ENCODE measurements at regions not wholly inside any gene's neighbourhood (a gene's known extent, or its start where the extent isn't known, plus 50 kb on each side); places are given as distances from the start of the nearest gene placed in this dataset.

DNA sequence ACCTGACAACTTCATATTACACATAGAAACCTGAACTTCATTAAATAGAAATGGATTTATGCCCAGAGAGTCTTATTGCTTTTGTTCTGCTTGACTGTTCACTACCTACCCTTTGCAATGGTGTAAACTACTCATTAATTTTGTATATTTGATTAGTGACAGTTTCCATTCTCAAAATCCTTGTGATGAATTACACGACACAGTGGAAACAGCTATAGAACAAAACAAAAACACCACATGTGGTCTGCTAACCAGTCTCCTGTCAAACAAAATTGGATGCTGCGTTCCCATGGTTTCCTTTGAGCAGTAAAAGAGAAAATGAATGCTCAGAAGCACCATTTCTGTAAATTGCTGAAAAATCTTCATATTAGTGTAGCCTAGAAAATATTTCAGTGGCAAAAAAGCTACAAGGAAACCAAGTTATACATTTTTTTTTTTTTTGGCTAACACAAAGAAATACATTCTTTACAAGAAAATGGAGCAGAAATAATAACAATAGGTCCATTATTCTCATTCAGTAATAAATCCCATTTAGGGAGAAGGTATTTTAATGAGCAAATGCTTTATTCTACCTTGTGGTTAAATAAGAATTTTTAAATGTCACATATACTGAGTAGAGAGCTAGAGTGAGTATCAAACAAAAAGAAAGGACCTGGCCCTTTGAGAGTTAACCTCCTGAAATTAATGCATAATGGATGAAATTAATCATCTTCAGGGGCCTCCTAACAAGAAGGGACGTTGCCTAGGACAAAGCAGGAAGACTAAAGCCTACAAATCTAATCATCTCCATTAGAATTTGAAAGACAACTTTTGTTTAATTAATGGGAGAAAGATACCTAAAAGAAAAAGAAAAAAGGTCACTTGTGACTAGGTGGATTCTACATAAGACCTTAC lies 355.1 kb upstream of the ZC3H15 start:
- H3K4me1 ChIP-seq, result peaks cover 11 to 12% (median 11%) of the 10 kb centered on the region in 3 donors
- DNase-seq (no peak), FAIRE-seq (no peak), ATAC-seq (peak in 1 of 4 donors; percentile 16)
- no peaks in the 10 kb centered on the region for H3K9me3 ChIP-seq
- 68 to 69% methylated on average over 3 of the region's 3 CpGs for whole genome bisulfite sequencing, 2 donors
- no peak overlapping the region for H3K4me3 ChIP-seq
- intact Hi-C loops (cut with DNase I), result no loop called here
- no peaks in the 10 kb centered on the region for H3K27me3 ChIP-seq
- TF ChIP-seq CTCF (IDR thresholded peaks at IDR 0.05), result no peak
- H3K36me3 ChIP-seq, result no peaks in the 10 kb centered on the region
- no peak overlapping the region for H3K27ac ChIP-seq

DNA sequence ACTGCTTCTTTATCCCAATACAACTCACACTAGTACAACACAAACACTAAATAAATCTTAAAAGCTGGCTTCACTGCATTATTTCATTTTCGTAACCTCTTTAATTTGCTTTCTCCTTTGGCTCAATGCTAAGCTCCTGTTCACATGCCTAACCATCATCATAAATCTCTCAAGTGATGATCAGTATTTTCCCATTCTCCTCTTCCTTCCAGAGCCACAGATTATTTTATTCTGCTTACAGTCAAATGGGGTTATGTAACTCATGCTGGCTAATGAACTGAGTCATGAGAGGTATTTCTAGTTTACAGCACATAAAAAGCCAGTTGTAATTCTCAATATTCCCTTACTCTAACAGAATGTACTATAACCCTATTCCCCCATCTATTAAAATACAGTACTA lies 350.4 kb upstream of the ZC3H15 start:
- 87 to 89% methylated on average over 1 of the region's 1 CpG for WGBS, 2 donors
- no peaks in the 10 kb centered on the region for H3K27me3 ChIP-seq
- H3K9me3 ChIP-seq, result no peaks in the 10 kb centered on the region
- H3K27ac ChIP-seq, result no peak overlapping the region
- ATAC-seq (no peak), DNase-seq (no peak), FAIRE-seq (no peak)
- H3K4me3 ChIP-seq, result no peak overlapping the region
- intact Hi-C loops (cut with DNase I), result no loop called here
- H3K36me3 ChIP-seq, result no peaks in the 10 kb centered on the region
- no peak for TF ChIP-seq CTCF (IDR thresholded peaks at IDR 0.05)
- H3K4me1 ChIP-seq, result peaks cover 0 to 4% (median 1%) of the 10 kb centered on the region in 3 donors

GRCh38 chr2:186136860-186137259 lies 349.2 kb upstream of the ZC3H15 start:
- no peak overlapping the region for H3K27ac ChIP-seq

GRCh38 chr2:186138845-186139244 lies 347.2 kb upstream of the ZC3H15 start:
- no peak for ATAC-seq
- Histone ChIP-seq H3K9me3 (no peaks in the 10 kb centered on the region), H3K27ac (no peak overlapping the region), H3K36me3 (no peaks in the 10 kb centered on the region), H3K27me3 (no peaks in the 10 kb centered on the region), H3K4me1 (no peaks in the 10 kb centered on the region), H3K4me3 (no peak overlapping the region)
- no peak for DNase-seq
- FAIRE-seq, result no peak
- no peak for TF ChIP-seq CTCF (IDR thresholded peaks at IDR 0.05)
- intact Hi-C loops (cut with DNase I), result no loop called here
- WGBS, 2 donors, result 90 to 95% methylated on average over 2 of the region's 2 CpGs

More at GRCh38 chr2:186136860-186137259, 349.2 kb upstream of the ZC3H15 start:
- no peak for ATAC-seq
- no peak for TF ChIP-seq CTCF (IDR thresholded peaks at IDR 0.05)
- no peak for DNase-seq
- H3K4me3 ChIP-seq, result no peak overlapping the region
- intact Hi-C loops (cut with DNase I), result no loop called here
- H3K36me3 ChIP-seq, result no peaks in the 10 kb centered on the region
- no peaks in the 10 kb centered on the region for H3K9me3 ChIP-seq
- H3K4me1 ChIP-seq, result no peaks in the 10 kb centered on the region
- no peak for FAIRE-seq
- no peaks in the 10 kb centered on the region for H3K27me3 ChIP-seq

- Histone ChIP-seq H3K4me3 (no peak overlapping the region), H3K9me3 (no peaks in the 10 kb centered on the region), H3K4me1 (no peaks in the 10 kb centered on the region), H3K27ac (no peak overlapping the region), H3K27me3 (no peaks in the 10 kb centered on the region), H3K36me3 (no peaks in the 10 kb centered on the region)
- TF ChIP-seq CTCF (IDR thresholded peaks at IDR 0.05), result no peak
- FAIRE-seq (no peak), ATAC-seq (no peak), DNase-seq (no peak)
- intact Hi-C loops (cut with DNase I), result no loop called here
Measured at GRCh38 chr2:186159101-186159500, 327.0 kb upstream of the ZC3H15 start.

Measured in pancreas (tissue), 10 donors.